PC-9 (cell line): ENCODE measurements at regions not wholly inside any gene's neighbourhood (a gene's known extent, or its start where the extent isn't known, plus 50 kb on each side); places are given as distances from the start of the nearest gene placed in this dataset.

ENCODE experiments used
- CTCF ChIP-seq: fragments of 200-600 bp; sonication (generic); conservative IDR thresholded peaks from 2 replicates; pipeline ENCODE4 v1.6.1; 2017; ENCODE audit warnings: mixed run types, antibody characterized with exemption, mild to moderate bottlenecking, moderate library complexity
- EZH2 ChIP-seq: fragments of 200-600 bp; sonication (generic); IDR thresholded peaks from 2 replicates; pipeline ENCODE4 v1.8.0; 2017; ENCODE audit warnings: antibody characterized with exemption, low read depth

- TF ChIP-seq CTCF (no peak), EZH2 (no peak)
These were observed 732.7 kb downstream of the TBC1D22A start for GRCh38 chr22:47495110-47495509.
